ENCODE measurements at regions not wholly inside any gene's neighbourhood (a gene's known extent, or its start where the extent isn't known, plus 50 kb on each side); places are given as distances from the start of the nearest gene placed in this dataset.

DNA sequence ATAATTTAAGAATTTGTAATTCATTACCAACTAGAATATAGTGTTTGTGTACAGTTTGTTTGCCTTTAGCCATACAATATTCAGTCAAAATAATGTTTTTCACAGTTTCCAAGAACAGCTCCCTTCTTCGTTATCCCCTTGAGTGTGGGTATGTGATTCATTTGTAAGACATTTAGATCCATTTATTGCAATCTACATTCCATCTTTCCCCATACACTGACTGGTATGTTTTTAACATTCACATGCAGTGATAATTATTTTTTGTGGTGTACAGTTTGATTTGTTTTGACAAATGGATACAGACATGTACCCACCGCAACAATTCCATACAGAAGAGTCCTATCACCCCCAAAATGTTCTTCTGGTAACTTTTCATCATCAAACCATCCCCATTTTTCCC lies 589.1 kb upstream of the ADAMTS5 start:
- no peaks in the 10 kb centered on the region for H3K4me1 Mint-ChIP-seq
- Histone ChIP-seq H3K4me1 (ENCODE audit: control insufficient read depth in 1 of 2, insufficient read depth in 2 of 2, low read length in 2 of 2) (no peaks in the 10 kb centered on the region), H3K4me2 (replicated peaks; ENCODE audit: extremely low read depth, low read length, poor library complexity, severe bottlenecking) (no peak overlapping the region), H3K36me3 (replicated peaks in 1 of 2; ENCODE audit: control insufficient read depth in 1 of 2, insufficient read depth in 2 of 2, low read length in 2 of 2) (no peaks in the 10 kb centered on the region), H3K9me3 (replicated peaks in 1 of 2; ENCODE audit: control insufficient read depth in 1 of 2, insufficient read depth in 1 of 2, low read length in 2 of 2) (peaks cover 0 to 7% of the 10 kb centered on the region in 2 donors), H3K27me3 (ENCODE audit: control insufficient read depth in 2 of 2, insufficient read depth in 2 of 2, low read length in 2 of 2) (no peaks in the 10 kb centered on the region), H3K9ac (ENCODE audit: insufficient read depth, low read length, poor library complexity, severe bottlenecking) (no peak overlapping the region), H3K79me2 (ENCODE audit: insufficient read depth, low read length) (no peaks in the 10 kb centered on the region), H3K4me3 (replicated peaks in 1 of 3; ENCODE audit: low read depth in 2 of 3, low read length in 3 of 3) (no peak overlapping the region), H4K20me1 (ENCODE audit: insufficient read depth, low read length) (no peaks in the 10 kb centered on the region), H3K27ac (ENCODE audit: low read depth in 1 of 2, low read length in 2 of 2) (no peak overlapping the region), H2AFZ (ENCODE audit: insufficient read depth, low read depth, low read length, poor library complexity, severe bottlenecking) (no peak overlapping the region)
- no CpG with 5 or more reads among the region's 2 CpGs for WGBS (ENCODE audit: insufficient coverage)
- H3K9me3 Mint-ChIP-seq: peaks cover 0 to 5% (median 4%) of the 10 kb centered on the region in 7 donors
- TF ChIP-seq, protein P1, sequence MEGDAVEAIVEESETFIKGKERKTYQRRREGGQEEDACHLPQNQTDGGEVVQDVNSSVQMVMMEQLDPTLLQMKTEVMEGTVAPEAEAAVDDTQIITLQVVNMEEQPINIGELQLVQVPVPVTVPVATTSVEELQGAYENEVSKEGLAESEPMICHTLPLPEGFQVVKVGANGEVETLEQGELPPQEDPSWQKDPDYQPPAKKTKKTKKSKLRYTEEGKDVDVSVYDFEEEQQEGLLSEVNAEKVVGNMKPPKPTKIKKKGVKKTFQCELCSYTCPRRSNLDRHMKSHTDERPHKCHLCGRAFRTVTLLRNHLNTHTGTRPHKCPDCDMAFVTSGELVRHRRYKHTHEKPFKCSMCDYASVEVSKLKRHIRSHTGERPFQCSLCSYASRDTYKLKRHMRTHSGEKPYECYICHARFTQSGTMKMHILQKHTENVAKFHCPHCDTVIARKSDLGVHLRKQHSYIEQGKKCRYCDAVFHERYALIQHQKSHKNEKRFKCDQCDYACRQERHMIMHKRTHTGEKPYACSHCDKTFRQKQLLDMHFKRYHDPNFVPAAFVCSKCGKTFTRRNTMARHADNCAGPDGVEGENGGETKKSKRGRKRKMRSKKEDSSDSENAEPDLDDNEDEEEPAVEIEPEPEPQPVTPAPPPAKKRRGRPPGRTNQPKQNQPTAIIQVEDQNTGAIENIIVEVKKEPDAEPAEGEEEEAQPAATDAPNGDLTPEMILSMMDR (IDR thresholded peaks at IDR 0.05): no peak
- DNase-seq: no peak
- H3K4me3 Mint-ChIP-seq: no peak overlapping the region
- peaks cover 0 to 2% (median 0%) of the 10 kb centered on the region in 3 donors for H3K27me3 Mint-ChIP-seq (ENCODE audit: low read depth in 3 of 3)
- intact Hi-C loops (cut with micrococcal nuclease): no loop called here
- no peak overlapping the region for H3K27ac Mint-ChIP-seq
- no peaks in the 10 kb centered on the region for H3K36me3 Mint-ChIP-seq

DNA sequence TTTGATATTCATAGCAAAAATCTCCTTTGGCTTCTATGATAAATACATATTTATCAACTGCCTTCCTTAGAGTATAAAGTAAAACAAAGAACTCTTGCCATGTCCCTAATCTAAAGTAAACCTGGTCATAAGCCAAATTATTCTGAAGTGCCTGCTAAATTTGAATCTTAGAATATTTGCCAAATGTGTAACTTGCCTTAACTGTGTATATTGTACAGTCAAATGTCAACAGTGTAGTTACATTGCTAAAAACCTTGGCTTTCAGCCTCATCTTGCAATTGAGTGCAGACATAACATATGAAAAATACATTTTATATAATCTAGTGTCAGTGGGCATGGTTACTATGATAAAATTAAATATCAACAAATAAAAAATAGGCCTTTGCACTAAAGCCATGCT lies 583.4 kb upstream of the ADAMTS5 start:
- Histone ChIP-seq H3K9ac (ENCODE audit: insufficient read depth, low read length, poor library complexity, severe bottlenecking) (no peak overlapping the region), H3K4me2 (replicated peaks; ENCODE audit: extremely low read depth, low read length, poor library complexity, severe bottlenecking) (no peak overlapping the region), H3K4me1 (ENCODE audit: control insufficient read depth in 1 of 2, insufficient read depth in 2 of 2, low read length in 2 of 2) (no peaks in the 10 kb centered on the region), H3K9me3 (replicated peaks in 1 of 2; ENCODE audit: control insufficient read depth in 1 of 2, insufficient read depth in 1 of 2, low read length in 2 of 2) (peaks cover 0 to 7% of the 10 kb centered on the region in 2 donors), H3K4me3 (replicated peaks in 1 of 3; ENCODE audit: low read depth in 2 of 3, low read length in 3 of 3) (no peak overlapping the region), H3K79me2 (ENCODE audit: insufficient read depth, low read length) (no peaks in the 10 kb centered on the region), H4K20me1 (ENCODE audit: insufficient read depth, low read length) (no peaks in the 10 kb centered on the region), H3K27ac (ENCODE audit: low read depth in 1 of 2, low read length in 2 of 2) (no peak overlapping the region), H3K36me3 (replicated peaks in 1 of 2; ENCODE audit: control insufficient read depth in 1 of 2, insufficient read depth in 2 of 2, low read length in 2 of 2) (no peaks in the 10 kb centered on the region), H2AFZ (ENCODE audit: insufficient read depth, low read depth, low read length, poor library complexity, severe bottlenecking) (no peak overlapping the region), H3K27me3 (ENCODE audit: control insufficient read depth in 2 of 2, insufficient read depth in 2 of 2, low read length in 2 of 2) (no peaks in the 10 kb centered on the region)
- DNase-seq: no peak
- Mint-ChIP-seq H3K4me3 (no peak overlapping the region), H3K9me3 (peaks cover 0 to 5% (median 4%) of the 10 kb centered on the region in 7 donors), H3K36me3 (no peaks in the 10 kb centered on the region), H3K27me3 (ENCODE audit: low read depth in 3 of 3) (no peaks in the 10 kb centered on the region), H3K4me1 (no peaks in the 10 kb centered on the region), H3K27ac (no peak overlapping the region)
- TF ChIP-seq, protein P1 (IDR thresholded peaks at IDR 0.05): no peak
- intact Hi-C loops (cut with micrococcal nuclease): no loop called here
